GM18499 (cell line): ENCODE measurements at regions not wholly inside any gene's neighbourhood (a gene's known extent, or its start where the extent isn't known, plus 50 kb on each side); places are given as distances from the start of the nearest gene placed in this dataset.
"Not testable (repeated sequence)": the region's sequence is repeated elsewhere in the genome, so short reads cannot be mapped to it uniquely, and the experiment has no call there.

Experiments used
- ATAC-seq: cut with Tn5 transposase; IDR thresholded peaks from one replicate; pipeline ENCODE4 v1.9.1; 2021; ENCODE audit warnings: moderate number of reproducible peaks; ENCODE audit not compliant: insufficient read depth, unreplicated experiment

GRCh38 chr21:9873096-9873495 lies 648.3 kb upstream of the TPTE start:
- ATAC-seq, result not testable (repeated sequence)

GRCh38 chr21:9874136-9874535 lies 647.2 kb upstream of the TPTE start:
- ATAC-seq, result not testable (repeated sequence)

GRCh38 chr21:9881430-9881829 lies 640.0 kb upstream of the TPTE start:
- not testable (repeated sequence) for ATAC-seq

- not testable (repeated sequence) for ATAC-seq
Observed at GRCh38 chr21:9883047-9883446, 638.3 kb upstream of the TPTE start.

- ATAC-seq, result not testable (repeated sequence)
Observed at GRCh38 chr21:9883571-9884282, 637.7 kb upstream of the TPTE start.

GRCh38 chr21:9888500-9888899 lies 632.9 kb upstream of the TPTE start:
- not testable (repeated sequence) for ATAC-seq

- not testable (repeated sequence) for ATAC-seq
Observed at GRCh38 chr21:9903579-9903978, 617.8 kb upstream of the TPTE start.

GRCh38 chr21:9914135-9914534 lies 607.2 kb upstream of the TPTE start:
- not testable (repeated sequence) for ATAC-seq

- ATAC-seq, result not testable (repeated sequence)
Observed at GRCh38 chr21:9919446-9919845, 601.9 kb upstream of the TPTE start.

- not testable (repeated sequence) for ATAC-seq
Observed at GRCh38 chr21:9943639-9944038, 577.7 kb upstream of the TPTE start.

- not testable (repeated sequence) for ATAC-seq
Observed at GRCh38 chr21:9946057-9946456, 575.3 kb upstream of the TPTE start.

- not testable (repeated sequence) for ATAC-seq
Observed at GRCh38 chr21:9949510-9950289, 571.7 kb upstream of the TPTE start.

GRCh38 chr21:9950363-9950762 lies 571.0 kb upstream of the TPTE start:
- not testable (repeated sequence) for ATAC-seq

GRCh38 chr21:9958791-9959190 lies 562.6 kb upstream of the TPTE start:
- not testable (repeated sequence) for ATAC-seq

GRCh38 chr21:9959220-9959964 lies 562.0 kb upstream of the TPTE start:
- not testable (repeated sequence) for ATAC-seq

- not testable (repeated sequence) for ATAC-seq
Observed at GRCh38 chr21:9969399-9969798, 552.0 kb upstream of the TPTE start.

- ATAC-seq, result not testable (repeated sequence)
Observed at GRCh38 chr21:9972018-9972417, 549.4 kb upstream of the TPTE start.

- ATAC-seq, result not testable (repeated sequence)
Observed at GRCh38 chr21:9978371-9978770, 543.0 kb upstream of the TPTE start.

- not testable (repeated sequence) for ATAC-seq
Observed at GRCh38 chr21:9997507-9997906, 523.9 kb upstream of the TPTE start.

GRCh38 chr21:10002762-10003313 lies 518.5 kb upstream of the TPTE start:
- not testable (repeated sequence) for ATAC-seq
